GM12872 (cell line): ENCODE measurements at regions not wholly inside any gene's neighbourhood (a gene's known extent, or its start where the extent isn't known, plus 50 kb on each side); places are given as distances from the start of the nearest gene placed in this dataset.

ENCODE experiments used
- TF ChIP-seq, protein P1 (sequence below): IDR thresholded peaks from 3 replicates; pipeline ENCODE4 v1.5.1; 2011; ENCODE audit warnings: low read depth, mild to moderate bottlenecking, low read length, moderate library complexity; ENCODE audit not compliant: insufficient read depth

DNA sequence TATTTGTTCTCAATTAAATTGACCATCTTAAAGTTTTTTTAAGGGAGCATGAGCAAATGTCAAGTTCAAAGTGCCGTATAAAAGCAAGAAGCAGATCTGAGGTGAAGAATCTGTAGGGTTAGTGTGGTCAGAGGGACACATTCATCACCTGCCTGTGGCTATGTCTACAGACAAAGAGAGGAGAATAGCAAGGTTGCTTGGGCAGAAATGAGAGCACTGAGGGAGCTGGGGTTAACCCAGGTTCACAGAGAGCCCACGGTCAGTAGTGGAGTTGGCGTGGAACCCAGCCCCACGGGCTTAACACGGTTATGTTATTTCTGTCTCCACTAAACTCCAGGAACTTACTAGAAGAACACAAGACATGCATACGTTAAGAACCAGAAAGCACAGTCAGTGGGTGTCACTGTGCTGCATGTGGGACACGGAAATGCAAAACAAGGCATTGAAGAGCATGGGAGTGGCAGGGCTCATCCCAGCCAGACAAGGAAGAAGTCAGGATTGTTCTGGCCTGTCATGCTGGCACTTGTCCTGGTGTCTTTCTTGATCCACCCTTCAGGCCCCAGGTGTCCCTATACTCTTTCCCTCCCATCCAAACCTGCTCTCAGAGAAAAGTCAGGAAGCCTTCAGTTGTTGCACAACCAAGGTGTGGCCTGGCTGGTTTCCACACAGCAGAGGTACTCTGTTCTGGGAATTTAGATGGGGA is 95.5 kb upstream of the IVNS1ABP start:
- TF ChIP-seq, protein P1, sequence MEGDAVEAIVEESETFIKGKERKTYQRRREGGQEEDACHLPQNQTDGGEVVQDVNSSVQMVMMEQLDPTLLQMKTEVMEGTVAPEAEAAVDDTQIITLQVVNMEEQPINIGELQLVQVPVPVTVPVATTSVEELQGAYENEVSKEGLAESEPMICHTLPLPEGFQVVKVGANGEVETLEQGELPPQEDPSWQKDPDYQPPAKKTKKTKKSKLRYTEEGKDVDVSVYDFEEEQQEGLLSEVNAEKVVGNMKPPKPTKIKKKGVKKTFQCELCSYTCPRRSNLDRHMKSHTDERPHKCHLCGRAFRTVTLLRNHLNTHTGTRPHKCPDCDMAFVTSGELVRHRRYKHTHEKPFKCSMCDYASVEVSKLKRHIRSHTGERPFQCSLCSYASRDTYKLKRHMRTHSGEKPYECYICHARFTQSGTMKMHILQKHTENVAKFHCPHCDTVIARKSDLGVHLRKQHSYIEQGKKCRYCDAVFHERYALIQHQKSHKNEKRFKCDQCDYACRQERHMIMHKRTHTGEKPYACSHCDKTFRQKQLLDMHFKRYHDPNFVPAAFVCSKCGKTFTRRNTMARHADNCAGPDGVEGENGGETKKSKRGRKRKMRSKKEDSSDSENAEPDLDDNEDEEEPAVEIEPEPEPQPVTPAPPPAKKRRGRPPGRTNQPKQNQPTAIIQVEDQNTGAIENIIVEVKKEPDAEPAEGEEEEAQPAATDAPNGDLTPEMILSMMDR = no peak

DNA sequence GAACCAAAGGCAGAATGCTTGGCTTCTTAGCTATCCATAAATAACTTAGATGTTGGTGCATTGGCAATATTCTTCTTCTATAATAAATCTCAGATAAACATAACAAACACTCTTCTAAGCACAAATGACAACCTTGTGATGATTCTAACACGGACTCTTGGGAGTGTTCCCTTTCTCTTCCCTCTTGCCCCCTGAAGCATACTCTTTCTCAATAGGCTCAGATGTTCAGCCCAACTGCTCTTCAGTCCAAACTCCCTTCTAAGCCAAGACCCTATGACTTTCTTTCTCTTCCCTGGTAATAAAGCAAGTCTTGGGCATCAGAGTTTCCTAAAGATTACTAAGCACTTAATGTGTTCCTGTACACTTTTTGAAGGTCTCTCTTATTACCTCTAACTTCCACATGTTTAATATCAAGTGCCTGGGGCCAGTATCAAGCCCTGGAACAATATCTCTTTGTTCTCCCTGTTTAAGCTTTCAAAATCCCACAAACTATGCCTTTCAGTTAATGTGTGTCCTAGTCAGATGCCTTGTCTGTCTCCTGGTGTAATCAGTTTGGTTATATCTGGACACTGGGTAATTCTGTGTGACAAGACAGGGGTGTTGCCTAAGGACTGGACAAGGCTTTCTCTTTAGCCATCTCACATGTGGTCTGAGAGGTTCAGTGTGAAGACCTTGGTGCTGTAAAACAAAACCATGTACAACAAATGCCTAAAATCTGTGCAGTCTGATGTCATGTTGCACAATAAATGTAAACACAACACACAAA is 92.9 kb upstream of the IVNS1ABP start:
- TF ChIP-seq, protein P1 = no peak

DNA sequence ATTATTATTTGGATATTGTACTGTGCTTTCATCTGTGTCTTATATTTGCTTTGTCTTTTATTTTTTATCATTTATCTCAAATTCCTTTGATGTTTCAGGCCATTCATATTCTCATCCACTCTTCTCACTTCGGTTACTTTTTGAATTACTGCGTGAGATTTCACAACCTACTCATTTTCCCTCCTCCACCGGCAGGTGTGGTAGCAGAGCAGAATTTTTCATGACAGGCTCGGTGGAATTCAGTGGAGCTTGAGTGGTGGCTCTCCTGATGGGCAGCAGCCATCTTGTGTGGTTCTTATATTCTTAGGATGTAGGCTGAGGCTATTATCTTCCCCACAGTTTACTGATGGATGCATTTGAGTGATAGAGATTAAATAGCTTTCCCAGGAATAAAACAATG is 92.3 kb upstream of the IVNS1ABP start:
- TF ChIP-seq, protein P1 = no peak

DNA sequence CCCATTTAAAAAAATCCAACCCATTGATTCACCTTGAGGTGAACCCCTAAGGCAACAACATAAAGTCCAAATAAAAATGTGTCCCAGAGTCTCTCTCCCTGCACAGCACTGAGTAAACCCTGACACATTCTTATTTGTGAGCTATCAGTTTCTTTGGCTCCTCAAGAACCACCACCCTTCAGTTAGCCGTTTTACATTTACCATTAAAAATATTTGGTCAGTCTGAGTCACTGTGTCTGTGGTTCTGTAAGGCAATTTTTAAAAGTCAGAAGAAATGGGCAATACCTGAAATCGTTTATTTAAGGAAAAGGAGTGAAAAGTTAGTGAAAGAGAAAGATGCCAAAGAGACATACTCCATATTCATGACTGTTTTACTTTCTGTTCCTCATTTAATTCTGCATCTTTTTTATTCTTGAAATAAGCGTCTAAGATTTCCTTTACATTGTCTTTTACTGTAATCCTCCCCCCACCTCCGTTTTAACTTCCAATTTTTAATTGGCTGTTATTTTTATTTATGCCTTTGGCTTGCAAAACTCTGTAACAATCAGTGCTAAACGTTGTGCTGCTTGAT is 91.7 kb upstream of the IVNS1ABP start:
- TF ChIP-seq, protein P1 = no peak

DNA sequence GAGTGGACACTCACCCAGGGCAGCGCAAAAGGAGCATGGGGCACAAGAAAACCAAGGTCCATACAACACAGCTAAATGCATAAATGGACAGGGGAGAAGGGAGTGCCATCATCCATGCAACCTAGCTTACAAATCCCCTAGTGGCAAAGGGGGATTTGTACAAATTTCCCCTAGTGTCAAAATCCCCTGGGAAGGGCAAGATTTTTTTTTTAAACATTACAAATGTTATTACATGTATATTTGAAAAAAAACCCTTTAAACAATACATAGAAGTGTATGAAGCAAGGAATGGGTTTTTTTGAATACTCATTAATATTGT is 89.6 kb upstream of the IVNS1ABP start:
- TF ChIP-seq, protein P1 = no peak

DNA sequence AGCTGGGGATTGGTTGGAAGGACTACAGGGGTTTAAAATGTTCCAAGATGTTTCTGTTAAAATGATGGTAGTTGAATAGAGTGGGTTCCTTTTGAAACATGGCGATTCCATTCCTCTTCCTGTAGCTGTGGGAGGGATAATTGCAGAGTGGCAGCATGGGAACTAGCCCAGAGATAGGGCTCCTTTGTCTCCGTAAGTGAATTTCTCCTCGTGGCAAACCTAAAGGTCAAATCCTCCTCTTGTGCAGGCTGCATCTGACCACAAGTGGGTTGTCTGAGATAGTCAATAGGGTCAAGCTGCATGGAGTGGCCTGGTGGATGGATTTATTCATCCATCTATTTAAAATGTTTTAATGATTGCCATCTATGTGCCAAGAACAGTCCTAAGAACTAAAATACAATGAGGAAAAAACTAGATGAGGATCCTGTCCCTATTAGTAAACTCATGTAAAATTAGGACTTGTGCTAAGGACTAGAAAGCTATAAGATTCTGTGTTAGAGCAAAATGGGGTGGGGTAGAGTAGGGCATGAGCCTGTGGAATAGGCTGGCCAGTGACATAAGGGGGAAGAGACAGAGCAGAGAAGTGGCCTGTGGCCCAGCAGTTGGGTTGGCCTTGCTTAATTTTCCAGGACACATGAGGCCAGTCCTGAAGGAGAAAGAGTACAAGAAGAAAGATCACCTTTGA is 89.1 kb upstream of the IVNS1ABP start:
- TF ChIP-seq, protein P1 = no peak

DNA sequence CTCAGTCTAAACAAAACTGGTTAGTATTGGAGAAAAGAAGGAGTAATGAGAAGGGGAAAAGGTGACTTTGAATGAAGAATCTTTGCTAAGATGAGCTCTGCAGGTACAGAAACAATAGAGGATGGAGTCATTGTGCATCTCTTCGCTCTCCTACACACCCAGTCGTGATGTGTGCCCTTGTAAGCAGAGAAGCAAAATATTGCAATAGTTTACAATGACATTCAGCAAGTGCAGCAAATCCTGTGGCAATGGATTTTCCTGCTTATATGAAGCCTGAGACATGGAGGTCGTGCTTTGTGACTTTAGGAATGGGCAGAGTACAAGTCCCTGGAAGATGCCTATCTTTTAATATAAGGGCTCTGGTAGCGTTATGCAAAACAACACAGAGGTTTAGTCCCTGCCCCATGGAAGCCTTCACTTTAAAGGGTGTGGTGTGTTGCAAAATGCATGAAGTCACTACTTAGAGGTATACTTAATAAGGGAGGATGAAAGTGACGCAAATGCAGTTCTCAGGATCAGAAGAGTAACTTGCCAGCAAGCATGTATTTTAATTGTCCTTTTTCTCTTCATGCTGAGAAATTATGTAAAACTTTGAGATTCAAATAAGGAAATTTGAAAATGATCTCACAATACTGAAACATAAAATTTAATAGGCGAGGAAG is 88.0 kb upstream of the IVNS1ABP start:
- TF ChIP-seq, protein P1 = no peak
